HG03442 (cell line): ENCODE measurements at regions not wholly inside any gene's neighbourhood (a gene's known extent, or its start where the extent isn't known, plus 50 kb on each side); places are given as distances from the start of the nearest gene placed in this dataset.
A peak's percentile ranks its signal among the peaks of the same experiment; 100 is the strongest.

Experiments used
- ATAC-seq: cut with Tn5 transposase; IDR thresholded peaks from one replicate; pipeline ENCODE4 v1.9.1; 2021; ENCODE audit warnings: mild to moderate bottlenecking, moderate library complexity; ENCODE audit not compliant: unreplicated experiment

DNA sequence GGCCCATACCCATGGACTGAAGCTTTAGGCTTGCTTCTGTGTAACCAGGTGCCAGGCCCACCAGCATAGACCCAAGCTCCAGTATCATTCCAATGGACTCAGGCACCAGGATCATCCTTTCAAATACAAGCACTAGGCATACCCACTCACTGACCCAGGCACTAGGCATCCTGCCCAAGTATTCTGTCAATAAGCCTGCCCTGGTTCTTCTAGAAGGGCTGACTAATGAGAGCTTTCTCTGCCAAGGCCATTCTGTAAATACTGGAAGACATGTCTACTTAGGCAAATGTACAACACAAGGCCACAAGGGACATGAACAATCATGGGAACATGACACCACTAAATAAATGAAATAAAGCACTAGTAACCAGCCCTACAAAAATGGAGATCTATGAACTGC, 352.2 kb downstream of the FSCB start:
- ATAC-seq: no peak

GRCh38 chr14:44154446-44154845, 352.6 kb downstream of the FSCB start:
- no peak for ATAC-seq

DNA sequence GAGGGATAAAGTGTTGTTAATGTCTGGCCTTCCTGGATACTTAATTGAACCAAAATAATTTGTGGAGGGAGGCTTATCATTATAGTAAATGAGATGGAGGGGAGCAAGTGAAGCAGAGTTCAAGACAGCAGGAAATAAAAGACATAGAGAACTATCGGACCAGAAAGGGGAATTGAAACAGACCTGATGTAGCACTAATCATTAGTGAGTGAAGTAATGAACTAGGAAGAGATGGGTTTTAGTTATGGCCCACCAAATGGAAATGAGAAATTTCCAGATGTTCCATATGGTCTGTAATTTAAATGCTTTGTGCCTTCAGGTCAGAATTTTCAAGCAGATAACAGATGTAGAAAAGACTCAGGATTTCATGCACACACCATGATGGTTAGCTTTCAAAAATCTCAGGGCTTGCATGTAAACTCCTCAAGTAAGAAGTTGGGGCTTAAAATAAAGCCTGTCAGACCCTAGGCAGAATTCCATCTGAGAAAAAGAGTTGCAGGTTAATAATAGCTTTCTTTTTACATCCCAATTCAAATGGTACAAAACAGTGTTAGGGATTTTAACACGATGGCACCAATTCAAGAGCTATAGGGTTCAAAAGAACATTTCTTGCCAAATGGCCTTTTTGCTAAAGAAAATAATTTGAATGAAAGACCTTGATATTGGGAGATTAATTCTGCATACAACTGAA, 355.8 kb downstream of the FSCB start:
- ATAC-seq: no peak

- no peak for ATAC-seq
Observed at GRCh38 chr14:44149597-44149996, 357.5 kb downstream of the FSCB start.

DNA sequence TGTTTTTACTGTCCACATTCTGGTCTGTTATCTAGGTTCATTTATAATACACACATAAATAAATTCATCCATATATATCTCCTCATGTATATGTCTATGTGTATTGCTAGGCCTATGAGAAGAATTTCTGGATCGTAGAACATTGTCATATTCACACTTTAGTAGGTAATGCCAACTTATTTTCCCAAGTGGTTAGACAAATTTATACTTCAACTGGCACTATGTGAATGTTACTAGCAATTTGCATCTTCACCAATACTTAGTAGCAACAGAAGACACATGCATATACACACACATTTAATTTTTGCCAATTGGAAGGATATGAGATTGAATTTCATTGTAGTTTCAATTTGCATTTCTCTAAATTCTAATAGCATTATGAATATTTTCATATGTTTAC, 365.1 kb downstream of the FSCB start:
- no peak for ATAC-seq

DNA sequence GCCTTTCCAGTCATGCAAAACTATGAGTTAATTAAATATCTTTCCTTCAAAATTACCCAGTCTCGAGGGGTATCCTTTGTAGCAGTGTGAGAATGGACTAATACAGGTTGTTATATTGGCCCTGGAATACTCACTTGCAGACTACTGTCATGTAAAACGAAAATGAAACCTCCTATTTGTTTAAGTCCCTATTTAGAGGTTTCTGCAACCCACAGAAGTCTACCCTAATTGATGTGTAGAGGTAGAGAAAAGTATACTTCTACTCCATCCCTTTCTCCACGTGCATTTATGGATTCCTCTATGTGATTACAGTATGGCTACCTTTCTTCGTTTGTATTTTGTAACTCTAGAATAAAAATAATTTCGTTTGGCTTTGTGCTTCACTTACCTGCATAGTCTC, 371.1 kb downstream of the FSCB start:
- peak; percentile 46 for ATAC-seq

DNA sequence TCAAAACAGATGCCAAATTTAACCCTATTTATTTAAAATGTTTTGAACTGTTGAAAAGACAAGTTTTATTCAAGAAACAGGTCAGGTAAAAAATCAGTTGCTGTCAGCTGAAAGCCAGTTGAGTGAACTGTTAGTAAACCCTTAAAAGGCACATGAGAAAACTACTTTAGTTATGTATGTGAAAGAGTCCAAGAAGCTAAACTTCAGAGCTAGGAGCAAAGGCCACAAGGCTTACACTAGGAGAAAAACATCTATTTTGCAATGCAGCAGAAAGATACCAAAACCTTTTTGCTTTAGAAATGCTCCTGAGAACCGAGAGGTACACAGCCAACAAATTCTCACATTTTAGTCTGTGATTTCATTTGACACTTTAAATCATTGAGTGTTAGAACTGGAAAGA, 375.2 kb downstream of the FSCB start:
- ATAC-seq: no peak

GRCh38 chr14:44113769-44114730, 393.0 kb downstream of the FSCB start:
- ATAC-seq: no peak

GRCh38 chr14:44112774-44113460, 394.2 kb downstream of the FSCB start:
- ATAC-seq: no peak

DNA sequence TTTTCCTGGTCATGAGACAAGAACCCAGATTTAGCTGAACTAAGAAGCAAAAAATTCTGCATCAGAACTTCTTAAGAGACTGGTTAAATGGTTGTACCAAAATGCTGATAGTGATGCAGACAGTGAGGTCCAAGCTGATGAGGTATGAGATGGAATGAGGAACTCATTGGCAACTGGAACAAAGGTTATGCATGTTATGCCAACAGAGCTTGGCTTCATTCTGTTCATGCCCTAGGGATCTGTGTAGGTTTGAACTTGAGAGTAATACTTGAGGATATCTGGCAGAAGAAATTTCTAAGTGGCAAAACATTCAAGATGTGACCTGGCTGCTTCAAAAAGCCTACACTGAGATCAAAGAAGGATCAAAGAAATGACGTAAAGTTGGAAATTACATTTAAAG, 398.0 kb downstream of the FSCB start:
- no peak for ATAC-seq

GRCh38 chr14:44108601-44109000, 398.5 kb downstream of the FSCB start:
- ATAC-seq: no peak

DNA sequence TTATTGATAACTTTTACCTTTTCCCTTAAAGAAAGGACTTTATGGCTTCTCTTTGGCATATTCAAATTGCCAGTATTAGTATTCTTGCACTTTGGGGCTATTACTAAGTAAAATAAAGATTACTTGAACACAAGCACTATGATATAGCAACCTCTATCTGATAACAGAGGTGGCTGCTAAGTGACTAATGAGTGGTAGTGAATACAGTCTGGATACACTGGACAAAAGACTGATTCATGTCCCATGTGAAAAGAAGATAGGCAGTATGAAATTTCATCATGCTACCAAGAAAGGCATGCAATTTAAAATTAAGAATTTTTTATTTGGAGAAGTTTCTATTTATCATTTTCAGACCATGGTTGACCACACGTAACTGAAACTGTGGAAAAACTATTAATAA, 399.9 kb downstream of the FSCB start:
- no peak for ATAC-seq

GRCh38 chr14:44099743-44100488, 407.2 kb downstream of the FSCB start:
- no peak for ATAC-seq

DNA sequence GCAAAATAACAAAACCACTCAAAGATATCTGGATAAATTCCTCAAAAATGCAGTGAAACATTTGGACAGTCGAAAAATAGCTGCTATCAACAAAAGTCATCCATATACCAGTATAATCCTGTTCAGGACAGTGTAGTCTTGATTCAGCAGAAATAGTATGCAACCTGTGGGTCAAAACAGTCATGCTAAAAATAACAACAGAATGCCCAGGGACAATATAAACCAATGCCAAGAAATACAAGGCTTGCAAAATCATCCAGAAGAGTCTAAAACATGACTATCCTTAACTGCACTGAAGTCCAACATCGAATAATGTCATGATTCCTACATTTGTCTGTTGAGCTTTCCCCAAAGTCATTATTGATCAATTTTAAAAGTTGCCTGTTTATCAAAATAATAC, 425.9 kb downstream of the FSCB start:
- ATAC-seq: no peak

- no peak for ATAC-seq
Observed at GRCh38 chr14:44070046-44070445, 437.0 kb downstream of the FSCB start.

- no peak for ATAC-seq
Observed at GRCh38 chr14:44053422-44053821, 453.7 kb downstream of the FSCB start.

- ATAC-seq: peak; percentile 54
Observed at GRCh38 chr14:44041700-44042099, 465.4 kb downstream of the FSCB start.

- no peak for ATAC-seq
Observed at GRCh38 chr14:44040561-44040960, 466.5 kb downstream of the FSCB start.

DNA sequence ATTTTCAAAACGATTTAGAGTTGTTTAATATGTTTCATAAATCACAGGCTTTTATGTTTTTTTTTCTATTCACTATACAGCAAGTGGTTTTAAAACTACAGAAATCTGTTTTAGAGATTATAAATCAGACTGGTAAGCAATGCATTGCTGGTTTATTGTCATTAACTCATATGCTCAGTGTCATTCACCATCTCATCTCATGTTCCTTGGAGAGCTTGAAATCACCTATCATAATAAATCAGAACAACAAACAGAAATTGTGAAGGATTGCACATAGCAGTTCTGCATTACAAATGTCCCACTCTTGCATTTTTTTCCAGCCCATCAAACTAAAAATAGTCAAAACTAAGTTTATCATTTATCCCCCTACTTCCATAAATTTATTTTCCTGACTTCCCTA, 470.8 kb downstream of the FSCB start:
- no peak for ATAC-seq

DNA sequence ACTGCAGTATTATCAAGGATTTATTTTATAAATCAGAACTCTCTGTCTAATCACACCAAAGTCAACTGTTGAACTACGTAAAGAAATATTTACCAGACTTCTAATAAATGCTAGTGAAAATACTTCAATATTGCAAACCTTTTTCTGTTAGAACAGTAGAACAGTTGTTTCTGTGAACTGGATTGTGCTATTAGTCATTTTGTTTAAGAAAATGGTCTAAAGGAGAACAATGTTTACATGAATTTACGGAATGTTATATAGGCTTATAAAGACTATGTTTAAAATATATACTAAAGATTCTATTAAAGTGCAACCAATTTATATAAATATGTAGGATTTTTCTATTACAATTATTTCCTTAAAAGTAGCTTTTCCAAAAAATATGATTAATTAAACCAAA, 471.4 kb downstream of the FSCB start:
- no peak for ATAC-seq

DNA sequence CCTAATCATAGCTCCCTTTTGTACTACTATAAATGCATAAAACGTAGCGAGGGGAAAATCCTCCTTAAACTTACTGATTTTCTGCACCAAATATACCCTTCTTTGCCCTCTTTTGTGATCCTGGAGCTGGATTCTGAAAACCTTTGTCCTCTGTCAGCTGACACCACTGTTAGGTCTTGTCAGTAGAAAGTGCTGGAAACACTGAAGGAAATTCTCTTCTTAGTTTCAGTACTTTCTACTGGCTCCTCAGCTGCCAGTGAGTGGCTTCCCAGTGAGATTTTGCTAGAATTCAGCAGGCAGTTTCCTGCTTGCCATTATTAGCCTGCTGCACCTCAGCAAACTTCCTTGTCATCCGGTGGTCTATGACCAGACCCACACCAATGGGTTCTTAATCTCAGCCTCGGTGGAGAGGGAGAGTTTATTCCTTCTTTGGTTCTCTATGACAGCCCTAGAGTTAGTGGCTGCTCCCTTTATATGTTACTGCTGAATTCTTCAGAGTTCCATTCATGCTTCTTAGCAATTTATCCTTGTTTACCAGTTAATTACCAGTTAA, 476.2 kb downstream of the FSCB start:
- ATAC-seq: no peak
